ENCODE measurements at regions not wholly inside any gene's neighbourhood (a gene's known extent, or its start where the extent isn't known, plus 50 kb on each side); places are given as distances from the start of the nearest gene placed in this dataset.

DNA sequence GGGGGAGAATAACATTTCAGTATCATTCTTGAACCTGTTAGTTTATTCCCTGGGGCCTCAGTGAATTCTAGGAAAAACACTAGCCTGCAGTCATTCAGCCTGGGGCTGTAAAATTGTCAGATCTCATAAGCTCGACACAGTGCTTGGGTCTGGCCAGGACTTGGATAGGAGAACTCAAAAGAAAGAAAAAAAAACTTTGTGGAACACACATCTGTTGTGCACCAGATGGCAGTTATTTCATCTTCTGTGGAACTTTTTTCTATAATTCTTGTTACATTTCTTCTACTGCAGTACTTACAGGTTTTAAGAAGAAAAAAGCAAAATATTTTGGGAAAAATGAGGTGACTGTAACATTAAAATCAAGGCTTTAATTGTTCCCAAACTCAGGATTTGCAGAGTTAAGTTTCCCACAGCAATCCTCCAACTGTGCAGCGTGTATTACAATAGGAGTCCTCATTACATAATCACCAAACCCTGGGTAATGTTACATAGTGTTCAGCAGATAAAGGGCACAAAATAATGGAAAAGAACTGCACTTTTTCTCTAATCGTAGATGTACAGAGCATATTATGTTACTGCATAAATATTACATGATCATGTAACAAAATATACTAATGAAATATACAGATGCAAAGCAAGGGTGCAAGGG is 531.1 kb upstream of the CITED2 start:
- H3K4me1 Mint-ChIP-seq (ENCODE audit: low read depth): no peaks in the 10 kb centered on the region
- H3K27me3 Mint-ChIP-seq (ENCODE audit: low read depth): no peaks in the 10 kb centered on the region
- ChIA-PET CTCF (no interaction called here), POLR2A (no interaction called here)
- ATAC-seq (no peak), DNase-seq (no peak)
- H3K9me3 Mint-ChIP-seq (ENCODE audit: insufficient read depth): no peaks in the 10 kb centered on the region
- H3K36me3 Mint-ChIP-seq (ENCODE audit: low read depth): no peaks in the 10 kb centered on the region
- H3K27ac Mint-ChIP-seq: no peak overlapping the region
- H3K4me3 Mint-ChIP-seq: no peak overlapping the region

GRCh38 chr6:139904568-139904967 is 530.1 kb upstream of the CITED2 start:
- H3K36me3 Mint-ChIP-seq (ENCODE audit: low read depth): no peaks in the 10 kb centered on the region
- DNase-seq: no peak
- POLR2A ChIA-PET: no interaction called here
- no peak overlapping the region for H3K27ac Mint-ChIP-seq
- H3K4me1 Mint-ChIP-seq (ENCODE audit: low read depth): no peaks in the 10 kb centered on the region
- H3K4me3 Mint-ChIP-seq: no peak overlapping the region
- CTCF ChIA-PET: no interaction called here
- H3K9me3 Mint-ChIP-seq (ENCODE audit: insufficient read depth): no peaks in the 10 kb centered on the region
- no peak for ATAC-seq
- no peaks in the 10 kb centered on the region for H3K27me3 Mint-ChIP-seq (ENCODE audit: low read depth)

- DNase-seq (no peak), ATAC-seq (no peak)
- no peaks in the 10 kb centered on the region for H3K36me3 Mint-ChIP-seq (ENCODE audit: low read depth)
- H3K27me3 Mint-ChIP-seq (ENCODE audit: low read depth): no peaks in the 10 kb centered on the region
- H3K27ac Mint-ChIP-seq: no peak overlapping the region
- H3K4me3 Mint-ChIP-seq: no peak overlapping the region
- ChIA-PET POLR2A (no interaction called here), CTCF (no interaction called here)
- no peaks in the 10 kb centered on the region for H3K4me1 Mint-ChIP-seq (ENCODE audit: low read depth)
- H3K9me3 Mint-ChIP-seq (ENCODE audit: insufficient read depth): no peaks in the 10 kb centered on the region
These were observed 529.7 kb upstream of the CITED2 start for GRCh38 chr6:139904158-139904533.

GRCh38 chr6:139903411-139904157 is 529.1 kb upstream of the CITED2 start:
- POLR2A ChIA-PET: no interaction called here
- CTCF ChIA-PET: no interaction called here
- no peaks in the 10 kb centered on the region for H3K36me3 Mint-ChIP-seq (ENCODE audit: low read depth)
- H3K9me3 Mint-ChIP-seq (ENCODE audit: insufficient read depth): no peaks in the 10 kb centered on the region
- H3K4me3 Mint-ChIP-seq: no peak overlapping the region
- H3K4me1 Mint-ChIP-seq (ENCODE audit: low read depth): no peaks in the 10 kb centered on the region
- no peak overlapping the region for H3K27ac Mint-ChIP-seq
- H3K27me3 Mint-ChIP-seq (ENCODE audit: low read depth): peaks cover 2% of the 10 kb centered on the region
- ATAC-seq (no peak), DNase-seq (no peak)

DNA sequence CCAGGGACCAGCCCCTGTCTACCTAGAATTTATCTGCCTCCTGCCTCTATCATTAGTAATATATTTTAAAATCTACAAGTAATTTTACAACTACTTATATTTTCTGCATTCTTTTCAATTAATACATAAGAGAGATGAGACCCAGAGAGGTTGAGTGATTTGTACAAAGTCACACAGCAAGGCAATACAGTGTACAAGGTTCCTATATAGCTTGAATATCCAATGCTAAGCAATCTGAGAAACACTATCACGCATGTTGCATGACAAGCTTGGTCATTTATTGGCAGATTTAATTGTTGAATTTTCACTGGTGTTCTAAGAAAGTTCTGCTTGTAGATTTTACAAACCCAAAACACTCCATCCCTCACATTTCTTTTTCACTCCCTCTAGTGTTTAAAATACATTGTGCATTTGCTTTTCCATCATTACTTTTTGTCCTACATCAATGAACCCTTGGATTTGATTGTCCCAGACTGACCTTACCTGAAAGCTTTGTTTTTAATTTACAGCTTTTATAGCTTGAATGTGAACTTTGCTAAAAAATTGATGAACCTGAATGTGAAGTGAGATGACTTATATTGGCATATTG is 520.9 kb upstream of the CITED2 start:
- no peaks in the 10 kb centered on the region for H3K4me1 Mint-ChIP-seq (ENCODE audit: low read depth)
- ChIA-PET POLR2A (no interaction called here), CTCF (interaction anchor here (1.0 kb wide), 1 partner anchor 524 kb away, joined by 3 read pairs; no protein-coding TSS in a partner anchor)
- ATAC-seq (no peak), DNase-seq (no peak)
- peaks cover 2% of the 10 kb centered on the region for H3K27me3 Mint-ChIP-seq (ENCODE audit: low read depth)
- no peak overlapping the region for H3K4me3 Mint-ChIP-seq
- no peaks in the 10 kb centered on the region for H3K9me3 Mint-ChIP-seq (ENCODE audit: insufficient read depth)
- no peaks in the 10 kb centered on the region for H3K36me3 Mint-ChIP-seq (ENCODE audit: low read depth)
- H3K27ac Mint-ChIP-seq: no peak overlapping the region

DNA sequence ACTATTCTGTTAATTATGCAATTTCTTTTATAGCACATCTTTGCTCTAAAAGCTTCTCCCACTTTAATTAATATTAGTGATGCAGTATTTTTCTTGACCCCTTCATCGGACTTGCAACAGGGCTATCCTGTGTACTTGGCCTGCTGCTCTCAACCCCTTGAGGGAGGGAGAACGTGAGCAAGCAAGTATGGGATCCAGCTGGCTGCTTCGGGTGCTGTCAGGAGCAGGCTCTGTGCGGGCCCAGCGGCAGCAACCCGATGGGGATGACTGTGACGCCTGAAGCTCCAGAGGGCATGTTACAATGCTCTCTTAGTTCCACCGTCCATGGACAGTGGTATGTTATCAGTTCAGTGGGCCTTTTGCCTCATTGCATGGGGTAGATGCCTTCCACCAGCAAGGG is 519.8 kb upstream of the CITED2 start:
- POLR2A ChIA-PET: no interaction called here
- DNase-seq (no peak), ATAC-seq (no peak)
- Mint-ChIP-seq H3K4me1 (ENCODE audit: low read depth) (no peaks in the 10 kb centered on the region), H3K27ac (no peak overlapping the region), H3K9me3 (ENCODE audit: insufficient read depth) (no peaks in the 10 kb centered on the region), H3K36me3 (ENCODE audit: low read depth) (no peaks in the 10 kb centered on the region), H3K27me3 (ENCODE audit: low read depth) (peaks cover 2% of the 10 kb centered on the region), H3K4me3 (no peak overlapping the region)
- CTCF ChIA-PET: no interaction called here

- ChIA-PET POLR2A (no interaction called here), CTCF (no interaction called here)
- Mint-ChIP-seq H3K4me1 (ENCODE audit: low read depth) (no peaks in the 10 kb centered on the region), H3K9me3 (ENCODE audit: insufficient read depth) (no peaks in the 10 kb centered on the region), H3K27me3 (ENCODE audit: low read depth) (peaks cover 2% of the 10 kb centered on the region), H3K36me3 (ENCODE audit: low read depth) (no peaks in the 10 kb centered on the region), H3K27ac (no peak overlapping the region), H3K4me3 (no peak overlapping the region)
- DNase-seq: no peak
- no peak for ATAC-seq
These were observed 517.0 kb upstream of the CITED2 start for GRCh38 chr6:139891471-139891870.

GRCh38 chr6:139888681-139889122 is 514.3 kb upstream of the CITED2 start:
- Mint-ChIP-seq H3K4me1 (ENCODE audit: low read depth) (no peaks in the 10 kb centered on the region), H3K27me3 (ENCODE audit: low read depth) (peaks cover 2% of the 10 kb centered on the region), H3K27ac (no peak overlapping the region), H3K4me3 (no peak overlapping the region), H3K9me3 (ENCODE audit: insufficient read depth) (no peaks in the 10 kb centered on the region), H3K36me3 (ENCODE audit: low read depth) (no peaks in the 10 kb centered on the region)
- CTCF ChIA-PET: interaction anchor here (1.5 kb wide), 1 partner anchor 519 kb away, joined by 3 read pairs; no protein-coding TSS in a partner anchor
- DNase-seq (no peak), ATAC-seq (no peak)
- POLR2A ChIA-PET: no interaction called here

GRCh38 chr6:139887275-139887674 is 512.8 kb upstream of the CITED2 start:
- Mint-ChIP-seq H3K9me3 (ENCODE audit: insufficient read depth) (no peaks in the 10 kb centered on the region), H3K4me3 (no peak overlapping the region), H3K27ac (no peak overlapping the region), H3K36me3 (ENCODE audit: low read depth) (no peaks in the 10 kb centered on the region), H3K27me3 (ENCODE audit: low read depth) (peaks cover 2% of the 10 kb centered on the region), H3K4me1 (ENCODE audit: low read depth) (no peaks in the 10 kb centered on the region)
- CTCF ChIA-PET: interaction anchor here (0.8 kb wide), 1 partner anchor 12 kb away, joined by 3 read pairs; no protein-coding TSS in a partner anchor
- ATAC-seq (no peak), DNase-seq (no peak)
- POLR2A ChIA-PET: no interaction called here

DNA sequence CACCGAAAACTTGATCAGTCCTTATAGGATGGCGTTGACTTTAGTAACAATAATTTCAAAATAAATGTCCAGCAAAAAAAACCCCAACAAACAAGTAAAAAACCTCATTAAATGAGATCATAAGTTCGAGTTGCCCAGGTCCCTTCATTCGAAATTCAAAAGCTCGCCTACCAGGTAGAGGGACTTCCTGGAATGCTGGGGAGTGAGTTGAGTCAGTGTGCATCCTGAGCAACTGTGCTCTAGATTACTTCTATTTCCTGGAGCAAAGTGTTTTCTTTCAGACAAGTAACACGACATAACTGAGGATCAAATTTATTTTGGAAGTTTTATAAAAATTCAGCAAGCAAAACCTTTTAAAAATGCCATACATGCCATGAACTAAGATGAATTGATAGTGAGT is 511.9 kb upstream of the CITED2 start:
- no peaks in the 10 kb centered on the region for H3K4me1 Mint-ChIP-seq (ENCODE audit: low read depth)
- ATAC-seq (no peak), DNase-seq (no peak)
- no peak overlapping the region for H3K27ac Mint-ChIP-seq
- H3K36me3 Mint-ChIP-seq (ENCODE audit: low read depth): no peaks in the 10 kb centered on the region
- H3K27me3 Mint-ChIP-seq (ENCODE audit: low read depth): peaks cover 2% of the 10 kb centered on the region
- no peaks in the 10 kb centered on the region for H3K9me3 Mint-ChIP-seq (ENCODE audit: insufficient read depth)
- ChIA-PET POLR2A (no interaction called here), CTCF (no interaction called here)
- no peak overlapping the region for H3K4me3 Mint-ChIP-seq

- Mint-ChIP-seq H3K27ac (no peak overlapping the region), H3K27me3 (ENCODE audit: low read depth) (peaks cover 2% of the 10 kb centered on the region), H3K4me3 (no peak overlapping the region), H3K36me3 (ENCODE audit: low read depth) (no peaks in the 10 kb centered on the region), H3K4me1 (ENCODE audit: low read depth) (no peaks in the 10 kb centered on the region), H3K9me3 (ENCODE audit: insufficient read depth) (no peaks in the 10 kb centered on the region)
- ChIA-PET CTCF (no interaction called here), POLR2A (no interaction called here)
- ATAC-seq (no peak), DNase-seq (no peak)
These were observed 511.5 kb upstream of the CITED2 start for GRCh38 chr6:139885909-139886308.

- ChIA-PET POLR2A (no interaction called here), CTCF (no interaction called here)
- H3K9me3 Mint-ChIP-seq (ENCODE audit: insufficient read depth): no peaks in the 10 kb centered on the region
- ATAC-seq (no peak), DNase-seq (no peak)
- no peak overlapping the region for H3K27ac Mint-ChIP-seq
- peaks cover 2% of the 10 kb centered on the region for H3K27me3 Mint-ChIP-seq (ENCODE audit: low read depth)
- no peaks in the 10 kb centered on the region for H3K36me3 Mint-ChIP-seq (ENCODE audit: low read depth)
- H3K4me1 Mint-ChIP-seq (ENCODE audit: low read depth): no peaks in the 10 kb centered on the region
- H3K4me3 Mint-ChIP-seq: no peak overlapping the region
These were observed 509.3 kb upstream of the CITED2 start for GRCh38 chr6:139883776-139884175.

Data from activated CD8-positive, alpha-beta T cell treated with anti-CD3 and anti-CD28 coated beads, Interleukin-2, amount 10 ng/mL, durations not matched to agents 7 days and 5 days (primary cell).